GM12865 (cell line): ENCODE measurements at regions not wholly inside any gene's neighbourhood (a gene's known extent, or its start where the extent isn't known, plus 50 kb on each side); places are given as distances from the start of the nearest gene placed in this dataset.

Experiments used
- DNase-seq: peaks from one replicate; pipeline ENCODE4 v3.0.0; 2010; ENCODE audit warnings: low read depth
- H3K4me3 ChIP-seq: 2 replicates; pipeline ENCODE4 v1.5.1; 2011; ENCODE audit warnings: mild to moderate bottlenecking, low read depth, low read length, control low read depth
- CTCF ChIP-seq: IDR thresholded peaks from 2 replicates; pipeline ENCODE4 v1.5.1; 2011; ENCODE audit warnings: low read length, control low read depth, low read depth, inconsistent platforms; ENCODE audit not compliant: insufficient read depth; ENCODE audit errors: missing control alignments

GRCh38 chr5:98593418-98593817, 180.0 kb upstream of the RGMB start:
- H3K4me3 ChIP-seq, result no peak overlapping the region
- TF ChIP-seq CTCF, result no peak
- DNase-seq, result no peak

- no peak overlapping the region for H3K4me3 ChIP-seq
- no peak for TF ChIP-seq CTCF
- DNase-seq, result no peak
These were observed 179.4 kb upstream of the RGMB start for GRCh38 chr5:98594098-98594497.

GRCh38 chr5:98599016-98599415, 174.4 kb upstream of the RGMB start:
- no peak for TF ChIP-seq CTCF
- no peak for DNase-seq

GRCh38 chr5:98602534-98603112, 170.8 kb upstream of the RGMB start:
- no peak for DNase-seq
- TF ChIP-seq CTCF, result no peak
- H3K4me3 ChIP-seq, result no peak overlapping the region

More at GRCh38 chr5:98599016-98599415, 174.4 kb upstream of the RGMB start:
- no peak overlapping the region for H3K4me3 ChIP-seq

- DNase-seq, result no peak
- TF ChIP-seq CTCF, result no peak
These were observed 170.0 kb upstream of the RGMB start for GRCh38 chr5:98603456-98603855.

GRCh38 chr5:98604301-98604700, 169.2 kb upstream of the RGMB start:
- no peak overlapping the region for H3K4me3 ChIP-seq
- no peak for TF ChIP-seq CTCF
- DNase-seq, result no peak

More at GRCh38 chr5:98603456-98603855, 170.0 kb upstream of the RGMB start:
- no peak overlapping the region for H3K4me3 ChIP-seq

GRCh38 chr5:98604721-98605425, 168.6 kb upstream of the RGMB start:
- no peak for DNase-seq
- no peak for TF ChIP-seq CTCF
- no peak overlapping the region for H3K4me3 ChIP-seq
